IMR-90 (cell line): ENCODE measurements at regions not wholly inside any gene's neighbourhood (a gene's known extent, or its start where the extent isn't known, plus 50 kb on each side); places are given as distances from the start of the nearest gene placed in this dataset.
"Not testable (repeated sequence)": the region's sequence is repeated elsewhere in the genome, so short reads cannot be mapped to it uniquely, and the experiment has no call there.

Source experiments
- ATAC-seq: fragments of 200-7000 bp; cut with Tn5 transposase; 2 replicates; pipeline ENCODE4 v1.9.1; 2020; ENCODE audit warnings: low read depth, mild to moderate bottlenecking, moderate library complexity
- BruUV-seq: library from RNA; stranded (reverse); fragments of 400-500 nt; replicated peaks from 2 replicates; lab custom pipeline; 2021; lab: Mats Ljungman, UMichigan
- CTCF ChIA-PET: fragments of 300-600 bp; formaldehyde crosslinking; extraction: SDS; loops from one replicate; lab custom pipeline; 2021; ENCODE audit warnings: antibody characterized with exemption; lab: Yijun Ruan, JAX
- POLR2A ChIA-PET: fragments of 300-600 bp; sonication (Branson Sonifier 250); formaldehyde crosslinking; loops from one replicate; lab custom pipeline; 2022; ENCODE audit warnings: antibody characterized with exemption; ENCODE audit not compliant: unreplicated experiment; lab: Charles Lee
- DNase-seq: peaks from one replicate; pipeline ENCODE4 v3.0.0; 2013
- H2AFZ ChIP-seq: replicated peaks from 2 replicates; pipeline ENCODE3; 2013; ENCODE audit warnings: low read length, mild to moderate bottlenecking; ENCODE audit not compliant: poor library complexity
- H2AK5ac ChIP-seq: 2 replicates; pipeline ENCODE4 v1.6.1; 2013; ENCODE audit warnings: low read depth, low read length, inconsistent platforms
- H2AK9ac ChIP-seq: replicated peaks from 2 replicates; pipeline ENCODE3; 2013; ENCODE audit warnings: mild to moderate bottlenecking, low read depth, low read length, moderate library complexity; ENCODE audit not compliant: poor library complexity
- H2BK120ac ChIP-seq: 2 replicates; pipeline ENCODE4 v1.6.1; 2013; ENCODE audit warnings: low read depth, low read length, inconsistent platforms
- H2BK15ac ChIP-seq: 3 replicates; pipeline ENCODE4 v1.6.1; 2013; ENCODE audit warnings: low read depth, low read length, inconsistent platforms
- H2BK20ac ChIP-seq: 2 replicates; pipeline ENCODE4 v1.6.1; 2013; ENCODE audit warnings: low read depth, mild to moderate bottlenecking, inconsistent platforms, low read length, moderate library complexity
- H2BK5ac ChIP-seq: 2 replicates; pipeline ENCODE4 v1.6.1; 2013; ENCODE audit warnings: mild to moderate bottlenecking, low read depth, low read length, inconsistent platforms; ENCODE audit not compliant: poor library complexity, severe bottlenecking
- H3K14ac ChIP-seq: replicated peaks from 2 replicates; pipeline ENCODE4 v1.6.1; 2013; ENCODE audit warnings: low read depth, low read length, inconsistent platforms
- H3K18ac ChIP-seq: 2 replicates; pipeline ENCODE4 v1.6.1; 2013; ENCODE audit warnings: low read depth, low read length, control low read depth
- H3K23ac ChIP-seq: 2 replicates; pipeline ENCODE4 v1.6.1; 2013; ENCODE audit warnings: low read depth, low read length, inconsistent platforms
- H3K27ac ChIP-seq: 2 replicates; pipeline ENCODE4 v1.5.1; 2013; ENCODE audit warnings: mild to moderate bottlenecking, control low read depth, low read length; ENCODE audit not compliant: insufficient read depth
- H3K27me3 ChIP-seq: 2 replicates; pipeline ENCODE4 v1.6.1; 2013; ENCODE audit warnings: low read length; ENCODE audit not compliant: control insufficient read depth, insufficient read depth
- H3K36me3 ChIP-seq: 2 replicates; pipeline ENCODE4 v1.6.1; 2013; ENCODE audit warnings: low read length, mixed read lengths; ENCODE audit not compliant: control insufficient read depth, insufficient read depth
- H3K4ac ChIP-seq: 2 replicates; pipeline ENCODE4 v1.6.1; 2013; ENCODE audit warnings: low read depth, low read length, inconsistent platforms
- H3K4me1 ChIP-seq: 2 replicates; pipeline ENCODE4 v1.6.1; 2013; ENCODE audit warnings: low read length, mixed read lengths; ENCODE audit not compliant: control insufficient read depth, insufficient read depth
- H3K4me2 ChIP-seq: 2 replicates; pipeline ENCODE4 v1.6.1; 2013; ENCODE audit warnings: low read depth, mild to moderate bottlenecking, control low read depth, low read length, moderate library complexity
- H3K4me3 ChIP-seq: 2 replicates; pipeline ENCODE4 v1.5.1; 2013; ENCODE audit warnings: low read depth, mild to moderate bottlenecking, control low read depth, low read length, moderate library complexity; ENCODE audit not compliant: insufficient read depth
- H3K56ac ChIP-seq: 2 replicates; pipeline ENCODE4 v1.6.1; 2013; ENCODE audit warnings: low read length, inconsistent platforms; ENCODE audit not compliant: insufficient read depth; ENCODE audit errors: extremely low read depth
- H3K79me1 ChIP-seq, 2 experiments: 2 replicates each; pipeline ENCODE4 v1.6.1; 2013; ENCODE audit warnings: low read length in 2 of 2, inconsistent platforms in 1 of 2, low read depth in 1 of 2
- H3K9ac ChIP-seq: 2 replicates; pipeline ENCODE4 v1.6.1; 2013; ENCODE audit warnings: low read depth, low read length, control low read depth
- H3K9me1 ChIP-seq: 2 replicates; pipeline ENCODE4 v1.6.1; 2013; ENCODE audit warnings: low read length, inconsistent platforms; ENCODE audit not compliant: insufficient read depth
- H3K9me3 ChIP-seq: 2 replicates; pipeline ENCODE4 v1.6.1; 2013; ENCODE audit warnings: low read length; ENCODE audit not compliant: control insufficient read depth, insufficient read depth
- H4K20me1 ChIP-seq: 2 replicates; pipeline ENCODE4 v1.6.1; 2013; ENCODE audit warnings: low read length, inconsistent platforms; ENCODE audit not compliant: insufficient read depth
- H4K5ac ChIP-seq: 2 replicates; pipeline ENCODE4 v1.6.1; 2013; ENCODE audit warnings: mild to moderate bottlenecking, low read depth, low read length, control low read depth
- H4K8ac ChIP-seq, 2 experiments: 2 replicates each; pipeline ENCODE4 v1.6.1; 2013; ENCODE audit warnings: low read depth in 2 of 2, low read length in 2 of 2, control low read depth in 1 of 2, inconsistent platforms in 1 of 2
- H4K91ac ChIP-seq: 2 replicates; pipeline ENCODE4 v1.6.1; 2013; ENCODE audit warnings: low read depth, low read length, inconsistent platforms; ENCODE audit not compliant: insufficient read depth
- MXI1 ChIP-seq: IDR thresholded peaks from 2 replicates; pipeline ENCODE4 v1.6.1; 2012; ENCODE audit warnings: low read depth, mild to moderate bottlenecking, low read length, moderate library complexity, borderline replicate concordance
- SMC3 ChIP-seq: fragments of 150-350 bp; IDR thresholded peaks from 2 replicates; pipeline ENCODE4 v1.6.1; 2016; ENCODE audit warnings: low read depth, mild to moderate bottlenecking, antibody characterized with exemption, low read length, moderate library complexity
- WGBS, 2 experiments: methylation state at CpG; one replicate each; pipeline versions ENCODE4 v1.1.5 to v1.1.7; 2013; ENCODE audit warnings: missing lambda C conversion rate in 2 of 2; ENCODE audit not compliant: insufficient read length in 1 of 2; ENCODE audit errors: extremely low coverage in 2 of 2; 5-methylcytosine and 5-hydroxymethylcytosine counted together
- dilution Hi-C: fragments of 300-500 bp; cut with HindIII; formaldehyde crosslinking; loops from one replicate; pipeline ENCODE4 v1.14.3; 2018; ENCODE audit warnings: low sequenced_read_pairs; ENCODE audit not compliant: unreplicated experiment
- in situ Hi-C: fragments of 300-500 bp; cut with MboI; formaldehyde crosslinking; loops from 3 replicates; pipeline ENCODE4 v1.14.3; 2019; ENCODE audit warnings: low sequenced_read_pairs, inconsistent platforms, mixed read lengths
- intact Hi-C: fragments of 100-400 bp; cut with micrococcal nuclease; formaldehyde crosslinking; loops from 2 replicates; pipeline ENCODE4 v1.10.0; 2022
- TF ChIP-seq, protein P1 (sequence below): fragments of 150-350 bp; IDR thresholded peaks from 2 replicates; pipeline ENCODE4 v1.6.1; 2017; ENCODE audit warnings: mild to moderate bottlenecking, antibody characterized with exemption, low read length, low read depth

DNA sequence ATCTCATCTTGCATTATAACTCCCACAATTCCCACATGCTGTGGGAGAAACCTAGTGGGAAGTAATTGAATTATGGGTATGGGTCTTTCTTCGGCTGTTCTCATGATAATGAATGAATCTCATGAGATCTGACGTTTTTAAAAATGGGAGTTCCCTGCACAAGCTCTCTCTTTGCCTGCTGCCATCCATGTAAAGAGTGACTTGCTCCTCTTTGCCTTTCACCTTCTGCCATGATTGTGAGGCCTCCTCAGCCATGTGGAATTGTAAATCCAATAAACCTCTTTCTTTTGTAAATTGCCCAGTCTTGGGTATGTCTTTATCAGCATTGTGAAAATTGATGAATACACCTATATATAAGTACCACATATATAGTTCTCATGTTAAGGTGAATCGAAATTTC lies 961.7 kb upstream of the COX7C start:
- no peaks in the 10 kb centered on the region for H3K9me1 ChIP-seq
- H2BK5ac ChIP-seq, result no peak overlapping the region
- no peak overlapping the region for H3K9ac ChIP-seq
- H2AK9ac ChIP-seq, result no peak overlapping the region
- H3K36me3 ChIP-seq, result no peaks in the 10 kb centered on the region
- intact Hi-C loops (no loop called here), in situ Hi-C loops (no loop called here), dilution Hi-C loops (no loop called here)
- H3K4me2 ChIP-seq, result no peak overlapping the region
- TF ChIP-seq SMC3, result no peak
- TF ChIP-seq MXI1, result no peak
- TF ChIP-seq, protein P1, sequence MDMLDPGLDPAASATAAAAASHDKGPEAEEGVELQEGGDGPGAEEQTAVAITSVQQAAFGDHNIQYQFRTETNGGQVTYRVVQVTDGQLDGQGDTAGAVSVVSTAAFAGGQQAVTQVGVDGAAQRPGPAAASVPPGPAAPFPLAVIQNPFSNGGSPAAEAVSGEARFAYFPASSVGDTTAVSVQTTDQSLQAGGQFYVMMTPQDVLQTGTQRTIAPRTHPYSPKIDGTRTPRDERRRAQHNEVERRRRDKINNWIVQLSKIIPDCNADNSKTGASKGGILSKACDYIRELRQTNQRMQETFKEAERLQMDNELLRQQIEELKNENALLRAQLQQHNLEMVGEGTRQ, result no peak
- H3K4ac ChIP-seq, result no peak overlapping the region
- H3K79me1 ChIP-seq, result no peaks in the 10 kb centered on the region
- H2BK15ac ChIP-seq, result no peak overlapping the region
- H2AK5ac ChIP-seq, result no peak overlapping the region
- H4K8ac ChIP-seq, result no peak overlapping the region
- H4K5ac ChIP-seq, result no peak overlapping the region
- no peak overlapping the region for H4K91ac ChIP-seq
- no peaks in the 10 kb centered on the region for H3K27me3 ChIP-seq
- H2BK20ac ChIP-seq, result no peak overlapping the region
- H3K9me3 ChIP-seq, result peaks cover 2% of the 10 kb centered on the region; the same call in 1 of the 2 replicates
- H3K18ac ChIP-seq, result no peak overlapping the region
- WGBS, 2 experiments, result no CpG with 5 or more reads among the region's 3 CpGs
- no peak overlapping the region for H3K23ac ChIP-seq
- BruUV-seq, result no TSS peak
- ChIA-PET POLR2A (no interaction called here), CTCF (no interaction called here)
- no peak overlapping the region for H3K4me3 ChIP-seq
- H3K14ac ChIP-seq, result no peak overlapping the region
- H2AFZ ChIP-seq, result no peak overlapping the region
- H3K56ac ChIP-seq, result no peak overlapping the region
- no peak for DNase-seq
- no peak for ATAC-seq
- H3K27ac ChIP-seq, result no peak overlapping the region
- no peaks in the 10 kb centered on the region for H4K20me1 ChIP-seq
- no peaks in the 10 kb centered on the region for H3K4me1 ChIP-seq
- H2BK120ac ChIP-seq, result no peak overlapping the region

DNA sequence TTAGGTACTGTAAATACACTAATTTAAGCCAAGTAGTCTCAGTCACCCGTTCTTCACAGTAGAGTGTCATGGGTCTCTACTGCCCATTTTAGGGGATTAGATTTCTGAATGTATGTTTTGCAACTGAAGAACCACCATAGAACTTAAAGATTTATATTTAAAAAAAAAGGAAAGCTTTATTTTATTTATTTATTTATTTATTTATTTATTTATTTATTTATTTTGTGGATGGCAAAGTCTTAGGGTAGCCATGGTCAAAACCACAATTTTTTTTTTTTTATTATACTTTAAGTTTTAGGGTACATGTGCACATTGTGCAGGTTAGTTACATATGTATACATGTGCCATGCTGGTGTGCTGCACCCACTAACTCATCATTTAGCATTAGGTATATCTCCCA lies 960.4 kb upstream of the COX7C start:
- H2BK5ac ChIP-seq, CTCF ChIA-PET, H4K20me1 ChIP-seq, H3K56ac ChIP-seq, H3K79me1 ChIP-seq, H2AK9ac ChIP-seq, H3K4ac ChIP-seq, H2AFZ ChIP-seq, H2BK120ac ChIP-seq, H2BK15ac ChIP-seq, H3K9me3 ChIP-seq, H3K36me3 ChIP-seq, H3K27ac ChIP-seq, H3K4me1 ChIP-seq, H3K14ac ChIP-seq, H3K9me1 ChIP-seq, H4K8ac ChIP-seq, H2BK20ac ChIP-seq, H2AK5ac ChIP-seq, H3K4me3 ChIP-seq, intact Hi-C loops, H3K27me3 ChIP-seq, H3K23ac ChIP-seq, H3K9ac ChIP-seq, ATAC-seq, BruUV-seq, H3K4me2 ChIP-seq, POLR2A ChIA-PET, H4K91ac ChIP-seq, dilution Hi-C loops, H4K5ac ChIP-seq, DNase-seq, H3K18ac ChIP-seq, in situ Hi-C loops: not testable (repeated sequence)
- no CpG with 5 or more reads among the region's 1 CpG for WGBS, 2 experiments
